ENCODE measurements at regions not wholly inside any gene's neighbourhood (a gene's known extent, or its start where the extent isn't known, plus 50 kb on each side); places are given as distances from the start of the nearest gene placed in this dataset.

GRCh38 chr18:30929065-30929464 lies 113.5 kb downstream of the DSC3 start:
- TF ChIP-seq, protein P1, sequence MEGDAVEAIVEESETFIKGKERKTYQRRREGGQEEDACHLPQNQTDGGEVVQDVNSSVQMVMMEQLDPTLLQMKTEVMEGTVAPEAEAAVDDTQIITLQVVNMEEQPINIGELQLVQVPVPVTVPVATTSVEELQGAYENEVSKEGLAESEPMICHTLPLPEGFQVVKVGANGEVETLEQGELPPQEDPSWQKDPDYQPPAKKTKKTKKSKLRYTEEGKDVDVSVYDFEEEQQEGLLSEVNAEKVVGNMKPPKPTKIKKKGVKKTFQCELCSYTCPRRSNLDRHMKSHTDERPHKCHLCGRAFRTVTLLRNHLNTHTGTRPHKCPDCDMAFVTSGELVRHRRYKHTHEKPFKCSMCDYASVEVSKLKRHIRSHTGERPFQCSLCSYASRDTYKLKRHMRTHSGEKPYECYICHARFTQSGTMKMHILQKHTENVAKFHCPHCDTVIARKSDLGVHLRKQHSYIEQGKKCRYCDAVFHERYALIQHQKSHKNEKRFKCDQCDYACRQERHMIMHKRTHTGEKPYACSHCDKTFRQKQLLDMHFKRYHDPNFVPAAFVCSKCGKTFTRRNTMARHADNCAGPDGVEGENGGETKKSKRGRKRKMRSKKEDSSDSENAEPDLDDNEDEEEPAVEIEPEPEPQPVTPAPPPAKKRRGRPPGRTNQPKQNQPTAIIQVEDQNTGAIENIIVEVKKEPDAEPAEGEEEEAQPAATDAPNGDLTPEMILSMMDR (IDR thresholded peaks at IDR 0.05; ENCODE audit: poor library complexity) = no peak
- no peak for TF ChIP-seq EZH2 (IDR thresholded peaks at IDR 0.05; ENCODE audit: borderline replicate concordance)

Data from hepatocyte (in vitro differentiated cells).